GM12891 (cell line): ENCODE measurements at regions not wholly inside any gene's neighbourhood (a gene's known extent, or its start where the extent isn't known, plus 50 kb on each side); places are given as distances from the start of the nearest gene placed in this dataset.

ENCODE experiments used
- DNase-seq: peaks from one replicate; pipeline ENCODE4 v3.0.0; 2011; ENCODE audit warnings: low spot score; ENCODE audit not compliant: insufficient read length
- FAIRE-seq: peaks from 2 replicates; lab custom pipeline; 2011; peaks lifted over from hg19 to GRCh38; lab: Jason Lieb, UNC
- PAX5 ChIP-seq: IDR thresholded peaks from 2 replicates; pipeline ENCODE4 v1.6.1; 2011; ENCODE audit warnings: low read length, moderate library complexity, mild to moderate bottlenecking; ENCODE audit not compliant: insufficient read depth, severe bottlenecking
- POLR2A ChIP-seq: IDR thresholded peaks from 2 replicates; pipeline ENCODE4 v1.6.1; 2011; ENCODE audit warnings: low read depth, low read length, control low read depth
- POLR2AphosphoS5 ChIP-seq: IDR thresholded peaks from 2 replicates; pipeline ENCODE4 v1.6.1; 2011; ENCODE audit warnings: low read depth, low read length, control low read depth
- POU2F2 ChIP-seq: IDR thresholded peaks from 2 replicates; pipeline ENCODE4 v1.6.1; 2011; ENCODE audit warnings: low read depth, mild to moderate bottlenecking, control low read depth, low read length, moderate library complexity
- SPI1 ChIP-seq: IDR thresholded peaks from 2 replicates; pipeline ENCODE4 v1.6.1; 2011; ENCODE audit warnings: low read depth, low read length, control low read depth
- TAF1 ChIP-seq: IDR thresholded peaks from 2 replicates; pipeline ENCODE4 v1.6.1; 2011; ENCODE audit warnings: low read depth, low read length, control low read depth

DNA sequence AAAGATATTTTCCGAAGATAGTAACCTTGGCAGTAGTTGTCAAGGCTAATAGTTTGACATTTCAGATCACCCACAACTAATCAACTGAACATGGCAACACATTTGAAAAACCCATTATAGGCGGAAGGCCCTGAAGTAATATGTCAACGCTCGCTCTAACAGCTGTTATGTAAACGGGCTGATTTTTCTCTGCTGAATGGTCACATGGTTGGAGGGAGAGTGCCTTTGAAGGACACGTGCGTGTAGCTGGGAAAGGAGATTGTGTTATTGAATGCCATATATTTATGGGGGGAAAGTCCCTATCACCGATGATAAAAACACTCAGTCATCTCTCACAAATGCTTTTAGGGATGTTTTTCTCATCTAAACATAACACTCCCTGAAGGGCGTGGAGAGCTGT, 160.0 kb upstream of the RALGAPA2 start:
- FAIRE-seq = no peak
- TF ChIP-seq SPI1 (no peak), POU2F2 (no peak), POLR2A (no peak), TAF1 (no peak), PAX5 (no peak), POLR2AphosphoS5 (no peak)
- DNase-seq = no peak

DNA sequence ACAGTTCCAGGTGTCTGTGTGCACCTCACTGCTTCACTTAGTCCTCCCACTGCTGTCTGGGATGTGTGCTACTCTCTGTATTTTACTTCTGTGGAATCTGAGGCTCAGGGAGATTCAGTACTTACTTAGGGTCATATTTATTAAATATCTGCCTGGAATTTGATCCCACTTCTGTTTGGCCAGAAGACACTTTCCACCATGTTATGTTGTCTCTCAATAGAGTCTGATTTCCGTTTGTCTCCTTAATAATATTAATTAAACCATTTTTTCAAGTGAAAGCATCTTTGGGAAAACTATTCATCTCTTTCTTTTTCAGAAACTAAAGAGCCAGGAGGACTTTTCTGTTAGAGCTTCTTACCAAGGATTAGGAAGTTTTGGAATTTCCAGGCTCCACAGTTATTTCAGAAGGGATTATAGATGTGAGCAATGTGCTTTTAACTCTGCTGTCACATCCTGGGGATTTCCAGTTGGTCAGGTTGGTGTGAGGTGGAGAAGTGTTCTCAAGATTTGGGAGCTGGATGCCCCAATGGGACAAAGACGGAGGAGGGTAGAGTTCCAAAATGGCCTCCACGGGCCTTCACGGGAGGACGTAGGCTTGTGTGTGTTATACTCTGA, 156.8 kb upstream of the RALGAPA2 start:
- FAIRE-seq = no peak
- TF ChIP-seq SPI1 (no peak), POU2F2 (no peak), POLR2AphosphoS5 (no peak), POLR2A (no peak), PAX5 (no peak), TAF1 (no peak)
- DNase-seq = no peak

DNA sequence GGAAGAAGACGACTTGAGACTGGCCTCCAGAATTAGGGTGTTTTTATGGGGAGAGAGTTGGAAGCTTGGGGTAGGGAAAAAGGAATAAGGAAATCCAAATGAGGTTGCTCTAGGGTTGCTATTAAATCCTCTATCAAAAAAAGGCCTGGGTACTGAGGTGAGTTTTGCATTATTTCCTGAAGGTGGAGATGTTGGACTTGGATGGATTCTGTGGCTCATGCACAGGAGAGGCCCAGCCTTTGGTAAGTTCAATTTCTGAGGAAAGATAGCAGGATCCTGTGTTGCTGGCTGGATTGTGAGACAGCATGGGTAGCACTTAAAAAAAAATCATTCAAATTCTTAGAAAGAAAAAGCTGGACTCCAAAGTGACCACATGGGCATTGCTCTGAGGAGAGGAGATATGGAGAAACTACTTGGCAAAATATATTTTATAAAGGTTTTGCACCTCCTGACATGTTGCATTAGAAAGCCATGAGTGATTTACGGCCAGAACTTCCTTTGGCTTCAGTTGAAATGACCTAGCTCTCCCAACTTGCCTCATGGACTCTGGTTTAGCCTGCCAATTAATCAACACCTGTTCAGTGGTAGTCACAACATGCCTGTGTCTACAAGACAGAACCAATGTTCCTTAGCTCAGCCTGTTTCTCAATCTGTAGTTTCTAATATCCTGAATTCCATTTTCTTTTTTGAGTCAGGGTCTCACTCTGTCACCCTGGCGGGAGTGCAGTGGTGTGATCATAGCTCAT, 152.1 kb upstream of the RALGAPA2 start:
- no peak for TF ChIP-seq PAX5
- no peak for TF ChIP-seq POLR2AphosphoS5
- TF ChIP-seq POU2F2 = no peak
- TF ChIP-seq SPI1 = no peak
- no peak for TF ChIP-seq POLR2A
- no peak for TF ChIP-seq TAF1
- DNase-seq (no peak), FAIRE-seq (no peak)

DNA sequence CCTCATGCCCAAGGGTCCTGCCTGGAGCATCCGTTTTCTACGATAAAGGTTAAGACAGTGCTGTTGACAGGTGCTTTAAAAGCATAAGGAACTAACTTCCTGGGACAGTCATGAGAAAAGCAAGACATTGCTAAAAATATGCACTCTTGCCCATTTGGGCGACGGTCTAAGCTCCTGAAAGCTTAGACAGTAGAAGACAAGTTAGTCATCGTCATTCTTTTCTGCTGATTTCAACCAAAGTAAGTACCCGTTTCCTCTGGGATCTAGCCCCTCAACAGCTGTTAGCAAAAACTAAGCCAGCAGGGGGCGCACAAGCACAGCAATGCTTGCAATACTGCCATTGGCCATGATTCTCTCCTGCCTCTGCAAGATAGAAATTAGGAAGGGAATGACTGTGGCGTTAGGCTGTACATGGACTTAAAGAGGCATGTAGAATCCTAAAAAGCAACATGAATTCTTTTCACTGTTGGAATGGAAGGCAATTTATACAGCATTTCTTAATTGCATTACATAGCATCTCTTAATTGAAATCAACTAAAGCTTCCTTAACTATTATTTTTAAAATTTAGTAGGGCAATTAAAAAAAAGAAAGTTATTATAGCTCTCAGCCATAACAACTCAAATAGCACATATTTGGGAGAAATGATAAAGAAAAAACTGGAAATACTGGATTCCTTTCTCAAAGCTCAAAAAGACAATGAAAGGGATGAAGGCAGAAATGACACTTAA, 147.8 kb upstream of the RALGAPA2 start:
- TF ChIP-seq POLR2A = no peak
- DNase-seq = peak; percentile 57
- FAIRE-seq = peak; percentile 96

DNA sequence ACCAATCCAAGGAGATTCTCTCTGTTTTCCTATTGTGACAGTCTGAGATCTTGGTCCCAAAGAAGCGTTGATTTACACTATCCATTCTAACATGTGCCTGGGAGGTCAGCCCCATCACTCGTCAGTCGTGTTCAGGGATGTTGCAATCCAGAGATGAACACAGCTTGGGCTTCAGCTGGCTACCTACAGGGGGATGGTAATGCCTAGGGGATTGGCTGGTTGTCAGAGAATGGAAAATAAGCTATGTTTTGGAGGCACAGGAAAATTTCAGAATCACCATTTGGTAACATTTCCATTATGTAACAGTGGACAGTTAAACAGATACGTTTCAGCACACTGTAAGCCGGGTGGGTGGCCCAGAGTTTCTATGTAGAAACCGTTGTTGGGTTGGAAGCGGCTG, 147.1 kb upstream of the RALGAPA2 start:
- FAIRE-seq (no peak), DNase-seq (no peak)
- TF ChIP-seq POLR2AphosphoS5 = no peak
- TF ChIP-seq POU2F2 = no peak
- no peak for TF ChIP-seq PAX5
- TF ChIP-seq TAF1 = no peak
- TF ChIP-seq SPI1 = no peak
- TF ChIP-seq POLR2A = no peak

DNA sequence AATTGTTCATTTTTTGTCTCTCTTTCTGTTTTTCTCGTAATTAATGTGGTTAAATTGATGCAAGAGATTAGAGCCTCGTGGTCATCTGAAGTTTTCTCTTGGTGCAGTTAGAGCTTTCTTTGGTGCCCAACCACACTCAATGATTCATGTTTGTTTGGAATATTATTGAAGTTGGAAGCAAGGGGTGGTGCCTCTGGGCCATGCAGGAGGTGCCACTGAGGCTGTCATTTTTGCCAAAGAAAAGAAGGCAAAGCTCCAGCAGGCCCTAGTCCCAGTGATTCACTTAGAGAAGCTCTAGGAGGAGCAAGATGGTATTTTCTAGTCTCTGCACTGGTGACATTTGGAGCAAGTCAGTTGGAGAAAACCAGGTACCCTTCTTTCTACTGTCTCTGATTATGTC, 144.5 kb upstream of the RALGAPA2 start:
- TF ChIP-seq POLR2AphosphoS5 (no peak), POLR2A (no peak), TAF1 (no peak), PAX5 (no peak), SPI1 (no peak), POU2F2 (no peak)
- DNase-seq (no peak), FAIRE-seq (no peak)

DNA sequence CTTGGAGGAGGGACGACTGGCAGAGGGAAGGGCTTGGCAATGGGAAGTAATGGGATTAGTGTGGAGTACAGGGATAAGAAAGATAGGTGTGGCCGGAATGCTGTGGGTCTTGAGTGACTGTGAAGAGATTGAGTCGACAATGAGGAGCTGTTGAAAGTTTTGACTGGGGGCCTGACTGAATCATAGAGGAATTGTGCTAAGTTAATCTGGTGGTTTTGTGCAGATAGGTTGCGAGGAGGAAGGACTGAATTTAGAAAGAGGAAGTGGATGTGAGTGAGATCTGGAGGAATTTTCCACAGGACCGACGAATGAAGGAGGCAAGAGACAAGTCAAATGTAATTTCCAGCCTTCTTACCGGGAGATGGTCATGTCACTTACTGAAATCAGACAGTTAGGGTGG, 143.9 kb upstream of the RALGAPA2 start:
- FAIRE-seq = no peak
- TF ChIP-seq POLR2AphosphoS5 (no peak), PAX5 (no peak), POU2F2 (no peak), POLR2A (no peak), SPI1 (no peak), TAF1 (no peak)
- DNase-seq = no peak

DNA sequence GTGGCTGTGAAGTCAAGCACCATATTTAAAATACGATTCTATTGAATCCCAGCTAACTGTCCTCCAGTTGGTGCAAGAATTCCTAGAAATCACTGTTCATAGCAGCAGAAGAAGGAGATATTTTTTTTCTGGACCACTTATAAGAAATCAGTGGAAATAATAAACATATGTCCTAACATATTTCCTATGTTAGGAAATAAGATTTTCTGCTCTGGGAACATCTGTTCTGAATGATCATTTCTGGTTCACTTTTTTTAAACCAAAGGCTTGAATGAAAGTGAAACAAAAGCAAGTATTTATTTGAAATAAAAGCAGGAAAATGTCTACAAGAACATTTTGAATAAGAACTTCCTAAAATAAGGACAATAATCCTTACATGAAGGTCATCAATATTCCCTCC, 138.9 kb upstream of the RALGAPA2 start:
- FAIRE-seq = no peak
- TF ChIP-seq TAF1 (no peak), PAX5 (no peak), POLR2AphosphoS5 (no peak), SPI1 (no peak), POU2F2 (no peak), POLR2A (no peak)
- DNase-seq = no peak

DNA sequence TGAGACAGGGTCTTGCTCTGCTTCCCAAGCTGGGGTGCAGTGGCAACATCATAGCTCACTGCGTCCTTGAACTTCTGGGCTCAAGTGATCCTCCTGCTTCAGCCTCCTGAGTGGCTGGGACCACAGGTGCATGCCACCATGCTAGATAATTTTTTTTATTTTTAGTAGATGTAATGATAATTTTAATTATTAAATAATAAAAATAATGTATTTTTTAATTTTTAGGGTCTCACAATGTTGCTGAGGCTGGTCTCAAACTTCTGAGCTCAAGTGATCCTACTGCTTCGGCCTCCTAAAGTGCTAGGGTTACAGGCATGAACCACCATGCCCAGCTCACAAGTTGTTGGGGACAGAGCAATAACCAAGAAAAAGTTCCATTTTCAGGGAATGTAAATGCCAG, 138.0 kb upstream of the RALGAPA2 start:
- FAIRE-seq (no peak), DNase-seq (no peak)
- TF ChIP-seq POLR2A = no peak
- no peak for TF ChIP-seq TAF1
- no peak for TF ChIP-seq POLR2AphosphoS5
- TF ChIP-seq SPI1 = no peak
- TF ChIP-seq PAX5 = no peak
- no peak for TF ChIP-seq POU2F2
